ENCODE measurements at regions not wholly inside any gene's neighbourhood (a gene's known extent, or its start where the extent isn't known, plus 50 kb on each side); places are given as distances from the start of the nearest gene placed in this dataset.

- TF ChIP-seq POLR2A (IDR thresholded peaks at IDR 0.05; ENCODE audit: extremely low read depth, insufficient read length) (no peak), CTCF (IDR thresholded peaks at IDR 0.05; ENCODE audit: low read depth, low read length) (no peak), MYC (IDR thresholded peaks at IDR 0.05; ENCODE audit: low read depth, low read length) (no peak), MAX (IDR thresholded peaks at IDR 0.05; ENCODE audit: low read depth, low read length) (no peak)
Measured at GRCh38 chr4:164410401-164410800, 343.5 kb upstream of the SMIM31 start.

All from NB4 (cell line).